GM18858 (cell line): ENCODE measurements at regions not wholly inside any gene's neighbourhood (a gene's known extent, or its start where the extent isn't known, plus 50 kb on each side); places are given as distances from the start of the nearest gene placed in this dataset.

Experiments
- ATAC-seq: cut with Tn5 transposase; IDR thresholded peaks from one replicate; pipeline ENCODE4 v1.9.1; 2021; ENCODE audit not compliant: unreplicated experiment

DNA sequence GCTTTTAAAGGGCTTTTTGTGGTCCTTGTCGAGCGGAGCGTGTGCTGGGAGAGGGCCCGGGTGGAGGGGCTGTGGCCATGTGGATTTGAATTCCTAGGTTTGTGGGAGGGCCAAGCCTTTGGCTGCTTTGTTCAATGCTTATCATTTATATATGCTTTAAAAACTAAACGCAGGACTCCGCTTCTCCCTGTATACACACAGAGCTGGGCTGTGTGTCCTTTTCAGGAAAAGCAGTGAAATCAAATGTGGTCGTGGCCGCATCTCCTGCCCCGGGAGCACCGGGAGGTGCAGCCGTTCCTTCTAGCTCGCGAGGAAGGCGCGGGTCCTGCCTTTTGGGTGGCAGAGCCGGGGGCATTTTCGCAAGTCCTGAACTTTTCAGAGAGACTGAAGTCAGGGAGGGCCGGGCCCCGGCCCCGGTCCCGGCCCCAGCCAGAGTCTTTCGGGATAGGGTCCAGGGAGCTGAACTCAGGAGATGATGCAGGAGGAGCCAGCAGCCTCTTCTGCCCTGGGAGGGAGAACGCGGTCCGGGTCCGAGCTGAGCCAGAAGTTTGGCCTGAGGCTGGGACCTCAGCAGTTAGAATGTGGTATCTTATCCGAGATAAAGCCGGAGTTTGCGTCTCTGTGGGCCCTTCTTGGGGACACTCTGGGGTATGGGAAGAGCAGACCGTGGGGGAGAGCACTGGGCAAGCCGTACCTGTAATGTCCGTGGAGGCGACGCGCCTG is 158.8 kb downstream of the C9orf152 start:
- no peak for ATAC-seq

DNA sequence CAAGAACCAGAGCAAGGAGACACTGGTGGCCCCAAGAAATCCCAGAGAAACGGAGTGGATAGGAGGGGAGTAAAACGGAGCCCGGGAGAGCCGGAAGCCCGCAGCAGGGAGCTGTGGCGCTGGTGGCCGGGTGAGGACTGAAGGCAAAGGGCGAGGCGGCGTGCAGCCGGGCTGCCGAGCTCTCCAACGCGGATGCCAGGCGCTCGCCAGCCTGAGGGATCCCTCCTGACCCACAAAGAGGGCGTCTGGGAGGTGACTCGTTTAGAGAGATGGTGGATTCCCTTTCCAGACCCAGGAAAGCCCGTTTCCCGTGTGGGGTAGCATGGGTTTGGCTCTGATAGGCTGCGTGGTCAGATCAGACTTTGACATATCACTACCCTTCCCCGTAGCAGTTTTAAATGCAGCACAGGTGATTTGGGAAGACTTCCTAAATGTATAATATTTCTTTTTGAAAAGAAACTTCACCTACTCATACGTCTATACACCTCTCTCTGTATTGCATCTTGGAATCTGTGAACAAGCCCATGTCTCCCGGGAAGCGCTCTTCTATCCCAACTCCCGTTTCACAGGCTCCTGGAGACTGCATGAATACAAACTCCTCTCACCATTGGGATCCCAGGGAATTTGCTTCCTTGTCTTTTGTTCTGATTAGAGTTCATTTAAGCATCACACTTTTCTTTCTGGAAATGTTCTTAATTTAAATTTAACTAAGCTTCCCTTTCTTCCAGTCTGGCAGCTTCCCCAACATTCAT is 158.1 kb downstream of the C9orf152 start:
- ATAC-seq: no peak

DNA sequence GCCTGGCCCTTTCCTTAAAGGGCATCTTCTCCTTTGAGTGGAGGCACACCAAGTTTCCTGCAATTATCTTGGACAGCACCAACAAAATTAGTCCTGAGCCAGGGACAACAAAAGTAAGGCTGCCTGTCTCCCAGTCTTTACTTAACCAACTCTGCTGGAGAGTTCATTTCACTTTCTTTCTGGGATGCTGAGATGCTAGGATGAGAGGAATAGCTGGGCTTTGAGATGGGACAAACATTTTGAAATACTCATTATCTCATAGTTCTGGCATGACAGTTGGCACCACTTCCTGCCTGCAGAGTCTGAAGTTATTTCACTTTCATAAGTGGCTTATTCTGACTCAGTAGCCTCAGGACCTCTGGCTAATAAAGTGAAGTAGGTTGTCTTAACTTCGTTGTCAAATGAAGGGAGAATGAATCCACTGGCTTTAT is 157.0 kb downstream of the C9orf152 start:
- ATAC-seq: peak; percentile 63

DNA sequence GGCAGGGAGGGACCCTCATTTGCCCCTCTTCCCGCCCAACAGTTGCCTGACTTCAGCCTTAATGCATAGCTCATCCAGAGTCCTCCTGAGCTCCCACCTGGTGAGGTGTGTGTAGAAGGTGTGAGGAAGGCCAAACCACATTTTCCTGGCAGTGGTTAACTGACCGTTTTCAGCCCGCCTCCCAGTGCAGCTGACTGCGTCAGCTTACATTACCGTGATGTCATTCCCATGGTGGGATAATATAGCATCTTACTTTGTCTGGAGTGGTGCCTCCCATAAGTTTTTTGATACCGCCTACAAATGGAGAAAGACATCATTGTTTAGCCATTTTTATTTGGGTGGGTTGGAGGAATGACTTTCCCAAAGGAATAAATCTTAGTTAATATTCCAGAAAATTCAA is 151.9 kb downstream of the C9orf152 start:
- no peak for ATAC-seq

DNA sequence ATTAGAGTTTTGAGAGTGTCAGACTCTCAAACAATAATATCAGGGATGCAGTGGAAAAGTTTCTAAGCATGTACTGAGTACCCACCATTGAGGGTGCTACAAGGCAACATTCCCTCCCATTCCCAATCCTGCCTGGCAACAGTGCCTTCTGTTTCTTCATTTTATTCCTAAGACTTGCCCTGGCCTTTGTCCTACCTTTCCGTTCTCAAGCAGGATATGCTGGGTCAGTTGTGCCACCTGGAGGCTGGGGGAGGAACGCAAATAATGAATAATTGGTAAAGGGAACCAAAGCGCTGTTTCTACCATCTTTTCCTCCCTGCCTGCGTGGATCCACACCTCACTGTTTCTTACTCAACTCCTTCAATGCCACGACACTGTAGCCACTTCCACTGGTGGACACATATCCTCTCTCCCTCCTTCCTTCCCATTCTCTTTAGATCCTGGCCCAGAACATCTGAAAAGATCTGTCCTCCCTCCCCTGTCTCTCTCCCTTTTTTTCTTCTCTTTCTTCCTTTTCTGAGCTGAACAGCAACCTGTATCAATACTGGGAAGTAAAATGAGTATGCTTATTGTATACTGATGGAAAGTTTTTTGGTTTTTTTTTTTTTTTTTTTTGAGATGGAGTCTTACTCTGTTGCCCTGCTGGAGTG is 149.5 kb downstream of the C9orf152 start:
- no peak for ATAC-seq

DNA sequence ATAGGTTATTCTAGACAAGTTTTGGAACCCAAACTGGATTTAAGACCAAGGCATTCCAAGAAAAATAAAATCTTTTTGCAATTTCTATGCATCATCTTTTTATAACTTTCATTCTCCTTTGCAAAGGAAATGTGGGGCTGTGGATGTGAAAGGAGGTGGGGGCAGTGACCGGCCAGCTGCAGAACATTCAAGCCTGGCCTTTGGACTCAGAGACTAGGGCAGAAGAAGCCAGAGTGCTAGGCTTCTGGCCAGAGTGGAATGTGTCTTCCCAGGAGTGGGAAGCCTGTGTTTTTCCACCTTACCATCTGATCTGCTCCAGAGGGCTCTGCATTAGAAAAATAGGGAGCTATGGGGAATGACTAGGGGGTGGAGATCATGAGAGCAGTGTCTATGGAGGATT is 148.5 kb downstream of the C9orf152 start:
- ATAC-seq: no peak

DNA sequence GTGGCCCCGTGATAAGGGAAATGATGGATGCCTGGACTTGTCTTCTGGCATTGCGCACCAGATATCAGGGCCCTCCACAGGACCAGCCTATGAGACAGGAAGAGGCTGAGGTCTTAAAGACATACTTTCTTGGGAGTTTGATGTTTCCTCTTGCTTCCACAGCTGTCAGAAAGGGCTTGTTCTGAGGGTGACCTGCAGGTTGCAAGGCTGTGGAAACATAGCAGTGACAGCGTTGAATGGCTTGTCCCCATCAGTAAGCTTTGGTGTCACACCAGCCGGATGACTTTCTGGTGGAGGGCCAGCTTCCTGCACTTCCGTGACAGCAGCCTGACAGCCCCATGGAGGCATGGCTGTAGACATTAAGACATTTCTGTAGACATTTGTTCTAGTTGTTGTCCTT is 143.2 kb downstream of the C9orf152 start:
- ATAC-seq: no peak

DNA sequence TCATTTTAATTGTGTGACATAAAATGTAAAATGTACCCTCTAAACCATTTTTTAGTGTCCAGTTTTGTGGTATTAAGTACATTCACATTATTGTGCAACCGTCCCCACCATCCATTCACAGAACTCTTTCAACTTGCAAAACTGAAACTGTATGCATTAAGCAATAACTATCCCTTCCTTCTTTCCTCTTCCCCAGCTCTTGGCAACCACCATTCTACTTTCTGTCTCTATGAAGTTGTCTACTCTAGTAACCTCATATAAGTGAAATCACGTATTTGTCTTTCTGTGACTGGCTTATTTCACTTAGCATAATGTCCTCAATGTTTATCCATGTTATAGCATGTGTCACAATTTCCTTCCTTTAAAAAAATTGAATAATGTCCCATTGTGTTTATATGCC is 142.4 kb downstream of the C9orf152 start:
- ATAC-seq: peak; percentile 68

DNA sequence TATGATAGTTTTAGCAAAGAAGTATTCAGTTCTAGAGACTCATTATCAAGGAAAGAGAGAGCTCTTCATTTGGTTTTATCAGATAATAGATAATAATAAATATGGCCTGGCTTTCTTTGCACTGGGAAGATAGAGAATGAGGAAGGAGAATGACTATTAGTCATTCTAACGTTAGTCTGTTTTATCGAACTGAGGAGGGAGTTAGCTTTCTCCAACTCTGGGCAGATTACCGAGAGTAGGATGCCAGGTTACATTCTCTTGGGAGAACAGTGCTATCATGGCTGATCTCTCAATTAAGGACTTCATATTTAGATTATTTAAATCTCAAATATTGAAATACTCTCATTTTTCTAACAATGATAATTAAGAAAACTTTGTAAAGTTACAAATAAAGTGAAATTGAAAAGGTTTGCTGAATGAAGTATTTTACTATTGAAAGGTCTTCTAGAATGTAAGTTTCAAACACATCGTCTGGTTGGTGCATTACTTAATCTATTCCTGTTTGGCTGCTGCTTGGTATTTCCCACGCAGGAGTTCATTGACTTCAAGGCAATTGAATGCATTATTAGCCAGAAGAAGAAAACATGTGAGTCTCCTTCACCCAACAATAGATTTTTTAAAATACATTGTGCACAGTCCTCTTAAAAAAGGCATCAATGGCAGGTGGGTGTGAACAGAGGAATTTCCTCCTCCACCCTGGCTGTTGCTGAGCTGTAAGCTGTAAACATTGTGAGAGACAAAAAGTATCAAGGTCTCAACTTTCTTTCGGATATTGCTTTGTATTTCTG is 140.8 kb downstream of the C9orf152 start:
- ATAC-seq: no peak

DNA sequence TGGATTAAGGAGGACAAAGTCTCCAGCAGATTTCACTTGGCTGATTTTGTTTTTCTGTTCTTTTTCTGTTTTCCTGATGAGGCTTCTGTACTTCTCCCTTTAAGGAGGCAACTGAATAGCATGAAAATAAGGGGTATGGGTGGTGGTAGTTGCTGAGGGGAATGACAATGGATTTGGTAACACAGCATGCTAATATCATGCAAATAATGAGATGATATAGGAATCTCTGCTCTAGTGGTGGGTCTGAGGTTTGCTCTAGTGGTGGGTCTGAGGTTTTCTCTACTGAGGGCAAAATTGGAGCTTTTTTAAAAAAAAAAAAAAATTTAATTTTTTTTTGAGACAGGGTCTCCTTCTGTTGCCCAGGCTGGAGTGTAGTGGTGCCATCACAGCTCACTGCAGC is 139.7 kb downstream of the C9orf152 start:
- no peak for ATAC-seq

DNA sequence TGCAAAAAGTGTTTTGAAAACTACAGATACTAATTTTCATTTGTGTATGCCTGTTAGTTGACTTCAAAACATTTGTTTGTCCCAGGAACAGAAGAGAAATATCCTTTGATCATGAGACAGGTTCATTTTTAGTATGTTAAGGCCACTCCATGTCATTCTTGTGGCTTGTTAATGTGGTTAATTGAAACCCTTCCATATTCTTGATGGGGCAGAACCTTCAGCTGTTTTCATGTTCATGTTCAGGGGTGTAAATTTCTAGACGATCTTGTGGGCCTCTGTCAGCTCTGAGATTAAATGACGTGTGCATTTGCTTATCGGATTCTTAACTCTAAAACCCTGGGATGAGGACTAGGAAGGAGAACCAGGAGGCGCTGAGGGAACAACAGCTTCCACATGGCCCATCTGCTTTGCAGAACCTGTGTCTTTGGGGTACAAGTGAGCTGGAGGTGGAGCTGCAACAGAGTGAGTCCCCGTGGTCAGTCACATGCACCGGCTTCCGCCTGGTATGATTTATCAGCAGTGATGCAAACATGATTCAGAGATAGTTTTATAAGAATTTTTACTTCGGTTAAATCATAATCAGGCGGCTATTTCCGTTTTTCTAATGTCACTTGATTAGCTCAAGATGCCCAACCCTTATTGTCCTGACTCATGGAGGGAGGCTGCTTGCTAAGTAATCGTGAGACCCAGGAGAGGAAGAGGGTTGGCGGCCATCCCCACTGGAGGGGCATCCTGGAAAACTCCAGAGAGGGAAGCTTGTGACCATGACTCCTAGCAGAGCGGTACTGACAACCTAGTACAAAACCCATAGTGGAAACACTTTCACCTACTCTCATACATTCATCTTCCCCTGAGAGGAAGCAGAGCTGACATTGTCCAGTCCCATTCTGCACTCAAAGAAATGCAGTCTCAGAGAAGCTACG is 138.4 kb downstream of the C9orf152 start:
- no peak for ATAC-seq

DNA sequence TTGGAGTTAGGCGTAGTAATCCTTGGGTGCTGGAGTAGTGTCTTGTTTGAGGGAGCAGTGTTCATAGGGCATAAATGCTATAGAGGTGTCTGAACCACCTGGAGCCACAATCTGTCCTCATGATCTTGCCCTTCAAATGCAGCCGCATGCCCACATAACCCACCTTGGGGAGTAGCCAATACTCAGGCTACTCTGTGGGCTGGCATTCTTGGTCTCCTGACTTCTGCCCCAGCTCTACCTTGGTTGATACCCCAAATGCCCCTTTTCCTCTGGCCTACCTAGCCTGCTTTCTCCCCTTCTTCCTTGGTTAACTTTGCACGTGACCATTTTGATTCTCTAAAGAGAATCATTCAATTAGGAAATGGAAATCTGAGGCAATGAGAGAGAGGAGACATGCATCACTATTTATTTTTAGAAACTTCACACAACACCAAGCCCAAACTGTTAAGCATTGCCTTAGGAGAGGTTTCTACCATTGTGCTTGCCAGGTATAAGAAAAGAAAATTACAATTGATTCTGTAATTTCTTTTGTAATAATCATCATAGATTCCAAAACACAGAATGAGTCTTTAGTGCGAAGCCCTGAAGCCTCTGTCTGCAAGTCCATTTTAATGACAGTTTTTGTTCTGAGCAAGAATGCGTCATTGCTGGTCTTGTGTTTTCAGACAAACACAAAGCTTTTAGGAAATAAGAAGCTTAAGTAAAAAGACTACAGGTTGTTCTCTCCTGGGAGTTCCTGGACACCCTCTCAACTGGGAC is 135.2 kb downstream of the C9orf152 start:
- no peak for ATAC-seq

DNA sequence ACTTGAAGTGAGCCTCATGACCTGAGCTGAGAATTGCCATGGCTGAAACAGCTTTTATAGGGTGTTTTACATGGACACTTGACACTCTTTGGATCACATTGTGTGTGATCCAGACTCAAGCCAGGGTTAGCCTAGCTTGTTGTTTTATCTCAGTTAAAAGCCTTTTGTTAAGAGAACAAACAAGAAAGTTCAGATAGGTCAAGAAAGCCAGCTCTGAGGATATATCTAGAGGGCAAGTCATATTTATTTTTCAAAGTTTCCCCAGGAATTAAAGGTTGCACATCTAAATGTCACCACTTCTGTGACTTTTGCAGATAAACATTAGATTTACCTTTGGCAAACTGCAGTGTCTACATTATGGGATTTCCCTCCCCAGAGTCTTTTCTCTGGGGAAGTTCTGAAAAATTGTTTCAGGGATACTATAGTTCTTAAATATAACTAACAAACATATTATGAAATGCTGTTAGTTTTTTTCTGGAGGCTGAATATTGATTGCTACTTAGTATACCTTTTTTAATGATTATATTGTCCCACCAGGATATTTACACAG is 134.5 kb downstream of the C9orf152 start:
- ATAC-seq: no peak

DNA sequence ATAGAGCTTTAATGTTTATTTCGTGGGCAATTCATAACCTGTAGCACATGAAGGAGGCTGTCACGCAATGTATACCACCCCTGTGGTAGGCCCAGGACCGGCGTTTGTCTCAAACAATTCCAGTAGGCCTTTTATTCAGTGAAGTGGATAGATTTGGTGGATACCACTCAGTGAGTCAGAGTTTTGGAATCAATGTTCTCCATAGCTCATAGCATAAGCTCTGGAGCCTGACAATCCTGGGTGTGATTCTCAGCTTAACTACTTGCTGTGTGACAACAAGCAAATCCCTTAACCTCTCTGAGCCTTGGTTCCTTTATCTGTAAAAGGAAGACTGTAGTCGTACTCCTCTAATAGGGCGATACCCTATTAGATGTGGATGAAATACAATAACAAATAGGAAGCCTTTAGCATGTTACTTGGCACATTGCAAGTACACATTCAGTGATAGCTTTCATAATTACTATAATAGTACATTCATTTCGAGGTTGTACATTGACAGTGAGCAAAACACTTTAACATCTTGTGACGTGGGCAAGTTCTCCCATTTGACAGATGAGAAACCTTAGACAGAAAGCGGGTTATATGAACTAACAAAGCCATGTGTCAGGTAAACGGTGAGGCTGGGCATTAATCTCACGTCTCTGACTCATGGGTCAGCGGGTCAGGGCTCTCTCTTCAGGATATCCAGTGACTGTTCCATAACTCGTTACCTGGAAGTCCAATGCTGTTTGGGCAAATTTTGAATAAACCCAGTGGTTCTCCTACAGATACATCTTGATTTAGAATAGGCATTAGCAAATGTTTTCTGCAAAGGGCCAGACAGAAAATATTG is 130.8 kb downstream of the C9orf152 start:
- no peak for ATAC-seq

DNA sequence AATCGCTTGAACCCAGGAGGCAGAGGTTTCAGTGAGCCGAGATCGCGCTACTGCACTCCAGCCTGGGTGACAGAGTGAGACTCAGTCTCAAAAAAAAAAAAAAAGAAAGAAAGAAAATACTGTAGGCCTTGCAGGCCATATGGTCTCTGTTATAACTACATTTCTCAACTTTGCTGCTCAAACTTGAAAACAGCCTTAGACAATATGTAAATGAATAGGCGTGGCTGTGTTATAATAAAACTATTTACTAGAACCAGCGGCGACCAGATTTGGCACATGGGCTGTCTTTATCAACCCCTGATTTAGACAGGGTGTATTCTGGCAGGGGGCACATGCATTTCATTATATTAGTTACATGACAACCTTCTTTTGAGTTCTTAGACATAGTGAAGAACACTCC is 130.0 kb downstream of the C9orf152 start:
- ATAC-seq: no peak

DNA sequence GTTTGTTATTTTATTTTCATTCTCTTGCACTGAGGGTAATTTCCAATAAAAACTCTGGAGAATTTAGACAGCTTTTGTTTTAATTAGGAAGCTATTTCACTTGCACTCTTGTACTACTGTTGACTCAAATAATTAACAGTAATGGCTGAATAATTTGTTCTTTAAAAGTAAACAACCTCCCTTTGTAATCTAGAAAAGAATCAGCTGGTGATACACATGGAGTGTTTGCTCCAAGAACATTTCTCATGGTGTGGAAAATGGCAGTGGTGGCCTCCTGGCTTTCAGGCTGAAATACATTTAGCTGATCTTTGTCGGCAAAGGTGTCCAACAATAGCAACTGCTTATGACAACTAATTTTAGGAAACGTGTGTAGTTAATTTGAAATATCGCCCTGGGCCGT is 129.4 kb downstream of the C9orf152 start:
- ATAC-seq: no peak

DNA sequence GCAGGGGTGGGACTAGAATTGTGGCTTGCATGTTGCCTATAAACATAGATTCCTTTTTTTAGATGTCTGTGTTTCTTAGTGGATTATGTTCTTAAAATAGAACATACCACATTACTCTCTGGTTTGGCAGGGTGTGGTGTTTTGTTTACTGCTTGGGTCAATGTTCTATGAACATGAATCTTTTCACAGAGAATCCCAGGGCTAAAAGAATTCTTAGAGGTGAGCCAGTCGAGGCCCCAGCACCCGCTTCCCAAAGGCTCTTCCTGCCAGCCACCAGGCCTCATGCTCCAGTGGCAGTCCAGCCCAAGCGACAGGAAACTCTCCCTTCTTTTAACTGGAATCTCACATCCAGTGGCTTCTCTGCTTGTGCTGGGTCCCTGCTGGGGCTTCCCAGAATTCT is 126.6 kb downstream of the C9orf152 start:
- no peak for ATAC-seq

DNA sequence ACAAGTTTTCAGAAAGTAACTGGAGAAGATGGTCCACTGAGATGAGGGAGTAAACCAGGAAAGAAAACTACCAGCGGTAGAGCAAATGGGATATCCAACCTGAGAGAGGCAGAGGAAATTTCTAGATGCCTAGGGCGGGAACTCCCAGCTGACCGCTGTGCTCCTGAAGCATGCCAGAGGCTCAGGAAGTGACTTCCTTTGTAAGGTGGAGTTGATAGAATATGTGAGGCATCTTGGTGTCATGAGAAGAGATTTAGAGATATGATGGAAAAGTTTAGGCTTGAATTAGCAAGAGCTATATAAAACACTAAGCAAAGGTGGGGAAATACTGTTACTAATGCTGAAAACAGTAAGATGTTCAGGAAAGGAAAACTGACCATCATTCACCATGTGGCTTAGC is 124.1 kb downstream of the C9orf152 start:
- ATAC-seq: no peak
